Peyer's patch (tissue), 4 donors: ENCODE measurements at regions not wholly inside any gene's neighbourhood (a gene's known extent, or its start where the extent isn't known, plus 50 kb on each side); places are given as distances from the start of the nearest gene placed in this dataset.

ENCODE experiments used
- POLR2A ChIP-seq, 2 donors: fragments of 450-650 bp; IDR thresholded peaks; one replicate each; pipeline ENCODE4 v1.5.1; 2017; ENCODE audit warnings: antibody characterized with exemption in 2 of 2, mild to moderate bottlenecking in 2 of 2, moderate library complexity in 2 of 2
- TF ChIP-seq, protein P1 (sequence below), 6 experiments: fragments of 450-650 bp in 4 of 6; fragments of 200-600 bp in 2 of 6; sonication (generic) in 1 of 6; IDR thresholded peaks; one replicate each; pipeline ENCODE4 v1.5.1; 2017 to 2019; ENCODE audit warnings: antibody characterized with exemption in 6 of 6, mild to moderate bottlenecking in 3 of 6, moderate library complexity in 1 of 6

DNA sequence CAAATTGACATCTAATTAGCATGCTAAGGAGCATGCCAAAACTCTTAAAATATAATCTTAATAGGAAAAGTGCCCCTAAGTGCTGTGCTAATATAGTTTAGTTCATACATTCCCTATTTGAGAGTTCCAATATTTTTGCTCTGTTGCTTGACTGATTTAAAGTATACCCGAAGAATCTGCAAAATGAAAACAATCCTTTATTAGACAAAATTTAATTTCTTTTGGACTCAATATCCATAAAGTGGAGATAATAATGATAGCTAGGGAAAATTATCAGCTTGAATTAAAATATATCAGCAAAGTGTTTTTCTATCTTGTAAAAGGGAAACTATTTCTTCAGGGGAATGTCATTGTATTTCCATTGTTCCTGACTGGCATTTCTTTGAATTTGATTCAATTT, 196.0 kb upstream of the NPY2R start:
- TF ChIP-seq, protein P1, sequence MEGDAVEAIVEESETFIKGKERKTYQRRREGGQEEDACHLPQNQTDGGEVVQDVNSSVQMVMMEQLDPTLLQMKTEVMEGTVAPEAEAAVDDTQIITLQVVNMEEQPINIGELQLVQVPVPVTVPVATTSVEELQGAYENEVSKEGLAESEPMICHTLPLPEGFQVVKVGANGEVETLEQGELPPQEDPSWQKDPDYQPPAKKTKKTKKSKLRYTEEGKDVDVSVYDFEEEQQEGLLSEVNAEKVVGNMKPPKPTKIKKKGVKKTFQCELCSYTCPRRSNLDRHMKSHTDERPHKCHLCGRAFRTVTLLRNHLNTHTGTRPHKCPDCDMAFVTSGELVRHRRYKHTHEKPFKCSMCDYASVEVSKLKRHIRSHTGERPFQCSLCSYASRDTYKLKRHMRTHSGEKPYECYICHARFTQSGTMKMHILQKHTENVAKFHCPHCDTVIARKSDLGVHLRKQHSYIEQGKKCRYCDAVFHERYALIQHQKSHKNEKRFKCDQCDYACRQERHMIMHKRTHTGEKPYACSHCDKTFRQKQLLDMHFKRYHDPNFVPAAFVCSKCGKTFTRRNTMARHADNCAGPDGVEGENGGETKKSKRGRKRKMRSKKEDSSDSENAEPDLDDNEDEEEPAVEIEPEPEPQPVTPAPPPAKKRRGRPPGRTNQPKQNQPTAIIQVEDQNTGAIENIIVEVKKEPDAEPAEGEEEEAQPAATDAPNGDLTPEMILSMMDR (IDR thresholded peaks at IDR 0.05) = no peak
- TF ChIP-seq POLR2A (IDR thresholded peaks at IDR 0.05) = no peak
